H9 (cell line): ENCODE measurements at regions not wholly inside any gene's neighbourhood (a gene's known extent, or its start where the extent isn't known, plus 50 kb on each side); places are given as distances from the start of the nearest gene placed in this dataset.

Experiments
- DNase-seq: peaks from one replicate; pipeline ENCODE4 v3.0.0-alpha.2; 2017
- H2AFZ ChIP-seq: one replicate; pipeline ENCODE4 v1.6.1; 2013; ENCODE audit warnings: mild to moderate bottlenecking, low read length, control low read depth, moderate library complexity
- H2AK5ac ChIP-seq: 2 replicates; pipeline ENCODE4 v1.6.1; 2013; ENCODE audit warnings: low read length, control low read depth, mixed read lengths; ENCODE audit not compliant: insufficient read length
- H2BK120ac ChIP-seq: one replicate; pipeline ENCODE4 v1.6.1; 2013; ENCODE audit warnings: low read depth, mild to moderate bottlenecking, low read length, control low read depth, inconsistent platforms; ENCODE audit not compliant: poor library complexity, severe bottlenecking
- H2BK12ac ChIP-seq: 2 replicates; pipeline ENCODE4 v1.6.1; 2013; ENCODE audit warnings: low read length, control low read depth, mixed read lengths, low read depth; ENCODE audit not compliant: insufficient read length
- H2BK15ac ChIP-seq: 2 replicates; pipeline ENCODE4 v1.6.1; 2013; ENCODE audit warnings: low read depth, low read length, control low read depth
- H2BK20ac ChIP-seq: one replicate; pipeline ENCODE4 v1.6.1; 2013; ENCODE audit warnings: low read depth, mild to moderate bottlenecking, low read length, control low read depth, inconsistent platforms; ENCODE audit not compliant: poor library complexity, severe bottlenecking
- H2BK5ac ChIP-seq: 2 replicates; pipeline ENCODE4 v1.6.1; 2013; ENCODE audit warnings: low read length, control low read depth, mixed read lengths; ENCODE audit not compliant: insufficient read length
- H3K14ac ChIP-seq: 2 replicates; pipeline ENCODE4 v1.6.1; 2013; ENCODE audit warnings: low read length, control low read depth; ENCODE audit not compliant: insufficient read depth
- H3K18ac ChIP-seq: 2 replicates; pipeline ENCODE4 v1.6.1; 2013; ENCODE audit warnings: low read depth, mild to moderate bottlenecking, mixed read lengths, low read length, control low read depth; ENCODE audit not compliant: insufficient read length
- H3K23ac ChIP-seq: 2 replicates; pipeline ENCODE4 v1.6.1; 2013; ENCODE audit warnings: low read length, control low read depth, mixed read lengths, low read depth; ENCODE audit not compliant: insufficient read length
- H3K23me2 ChIP-seq: 2 replicates; pipeline ENCODE4 v1.6.1; 2013; ENCODE audit warnings: low read depth, mild to moderate bottlenecking, mixed read lengths, low read length, control low read depth; ENCODE audit not compliant: insufficient read length, poor library complexity, severe bottlenecking
- H3K27ac ChIP-seq: 2 replicates; pipeline ENCODE4 v1.5.1; 2013; ENCODE audit warnings: low read length, control low read depth, mixed read lengths, low read depth; ENCODE audit not compliant: insufficient read length
- H3K27me3 ChIP-seq: 2 replicates; pipeline ENCODE4 v1.6.1; 2013; ENCODE audit warnings: low read length, control low read depth, inconsistent platforms; ENCODE audit not compliant: insufficient read depth
- H3K4ac ChIP-seq: 2 replicates; pipeline ENCODE4 v1.6.1; 2013; ENCODE audit warnings: low read depth, mild to moderate bottlenecking, control low read depth, inconsistent platforms, low read length, moderate library complexity
- H3K4me1 ChIP-seq: 2 replicates; pipeline ENCODE4 v1.6.1; 2013; ENCODE audit warnings: low read length, control low read depth, inconsistent platforms; ENCODE audit not compliant: insufficient read depth
- H3K4me2 ChIP-seq: 2 replicates; pipeline ENCODE4 v1.6.1; 2013; ENCODE audit warnings: low read length, control low read depth, mixed read lengths; ENCODE audit not compliant: insufficient read length, insufficient read depth
- H3K56ac ChIP-seq: 2 replicates; pipeline ENCODE4 v1.6.1; 2013; ENCODE audit warnings: low read depth, mild to moderate bottlenecking, mixed read lengths, low read length, control low read depth; ENCODE audit not compliant: insufficient read length
- H3K79me1 ChIP-seq: 2 replicates; pipeline ENCODE4 v1.6.1; 2013; ENCODE audit warnings: low read depth, mild to moderate bottlenecking, moderate library complexity, low read length, control low read depth, inconsistent platforms; ENCODE audit not compliant: insufficient read depth, poor library complexity, severe bottlenecking
- H3K79me2 ChIP-seq: 2 replicates; pipeline ENCODE4 v1.6.1; 2013; ENCODE audit warnings: low read length, control low read depth, inconsistent platforms; ENCODE audit not compliant: insufficient read depth
- H3K9ac ChIP-seq: 2 replicates; pipeline ENCODE4 v1.6.1; 2013; ENCODE audit warnings: low read length, control low read depth, mixed read lengths; ENCODE audit not compliant: insufficient read length; ENCODE audit errors: extremely low read depth
- H3K9me3 ChIP-seq: one replicate; pipeline ENCODE4 v1.6.1; 2013; ENCODE audit warnings: low read depth, low read length, inconsistent platforms; ENCODE audit not compliant: control insufficient read depth
- H3T11ph ChIP-seq: one replicate; pipeline ENCODE4 v1.6.1; 2013; ENCODE audit warnings: mild to moderate bottlenecking, low read length, control low read depth, inconsistent platforms
- H4K20me1 ChIP-seq: one replicate; pipeline ENCODE4 v1.6.1; 2013; ENCODE audit not compliant: control insufficient read depth, insufficient read length, insufficient read depth
- H4K5ac ChIP-seq: 2 replicates; pipeline ENCODE4 v1.6.1; 2013; ENCODE audit warnings: low read depth, mild to moderate bottlenecking, mixed read lengths, low read length, control low read depth; ENCODE audit not compliant: insufficient read length
- H4K8ac ChIP-seq: replicated peaks from 2 replicates; pipeline ENCODE4 v1.6.1; 2013; ENCODE audit warnings: low read length, control low read depth, mixed read lengths, low read depth; ENCODE audit not compliant: insufficient read length
- H4K91ac ChIP-seq: 2 replicates; pipeline ENCODE4 v1.6.1; 2013; ENCODE audit warnings: low read depth, mild to moderate bottlenecking, moderate library complexity, mixed read lengths, low read length, control low read depth; ENCODE audit not compliant: insufficient read length
- H3K27ac Mint-ChIP-seq, 3 experiments: 2 replicates in 2 of 3; 3 replicates in 1 of 3; pipeline ENCODE4 v1.8.0; 2020 to 2021; ENCODE audit warnings: mixed read lengths in 3 of 3, mild to moderate bottlenecking in 1 of 3, moderate library complexity in 1 of 3
- H3K27me3 Mint-ChIP-seq: 2 replicates; pipeline ENCODE4 v1.8.0; 2021; ENCODE audit warnings: low read depth, mild to moderate bottlenecking, moderate library complexity, mixed read lengths
- H3K36me3 Mint-ChIP-seq, 3 experiments: 2 replicates in 2 of 3; 3 replicates in 1 of 3; pipeline ENCODE4 v1.8.0; 2020 to 2021; ENCODE audit warnings: low read depth in 3 of 3, mixed read lengths in 3 of 3; ENCODE audit not compliant: insufficient read depth in 1 of 3
- H3K4me1 Mint-ChIP-seq, 2 experiments: 2 replicates each; pipeline ENCODE4 v1.8.0; 2020; ENCODE audit warnings: mixed read lengths in 2 of 2
- H3K4me3 Mint-ChIP-seq, 2 experiments: 2 replicates in 1 of 2; 3 replicates in 1 of 2; pipeline ENCODE4 v1.8.0; 2020 to 2021; ENCODE audit warnings: mild to moderate bottlenecking in 2 of 2, mixed read lengths in 2 of 2, moderate library complexity in 1 of 2
- H3K9me3 Mint-ChIP-seq, 2 experiments: 2 replicates in 1 of 2; 3 replicates in 1 of 2; pipeline ENCODE4 v1.8.0; 2020; ENCODE audit warnings: mild to moderate bottlenecking in 2 of 2, mixed read lengths in 2 of 2, moderate library complexity in 1 of 2
- CTCF ChIP-seq: fragments of 200-600 bp; sonication (generic); conservative IDR thresholded peaks from 3 replicates; pipeline ENCODE4 v1.8.0; 2021; ENCODE audit warnings: antibody characterized with exemption, mild to moderate bottlenecking

GRCh38 chr2:45180779-45181178, 171.5 kb upstream of the SIX2 start:
- Histone ChIP-seq H3K27ac (no peak overlapping the region), H3K23ac (no peak overlapping the region), H4K91ac (no peak overlapping the region), H3K4me1 (no peaks in the 10 kb centered on the region), H3K14ac (no peak overlapping the region), H4K20me1 (no peaks in the 10 kb centered on the region), H3K27me3 (no peaks in the 10 kb centered on the region), H2AFZ (no peak overlapping the region), H3K23me2 (no peaks in the 10 kb centered on the region), H2BK12ac (no peak overlapping the region), H3K9me3 (no peaks in the 10 kb centered on the region), H2BK120ac (no peak overlapping the region), H2BK5ac (no peak overlapping the region), H3K56ac (no peak overlapping the region), H3T11ph (no peak overlapping the region), H3K4ac (no peak overlapping the region), H3K79me2 (no peaks in the 10 kb centered on the region), H2BK20ac (no peak overlapping the region), H3K4me2 (no peak overlapping the region), H4K8ac (no peak overlapping the region), H4K5ac (no peak overlapping the region), H3K9ac (no peak overlapping the region), H2BK15ac (no peak overlapping the region), H3K18ac (no peak overlapping the region), H3K79me1 (no peaks in the 10 kb centered on the region), H2AK5ac (no peak overlapping the region)
- H3K4me1 Mint-ChIP-seq: peaks cover 11 to 12% of the 10 kb centered on the region in 2 experiments
- TF ChIP-seq CTCF: no peak
- H3K4me3 Mint-ChIP-seq: no peak overlapping the region
- peaks cover 6% of the 10 kb centered on the region for H3K27me3 Mint-ChIP-seq
- H3K9me3 Mint-ChIP-seq: peaks cover 0 to 6% of the 10 kb centered on the region in 2 experiments; a peak in 1 of 5 replicates
- peaks cover 0 to 5% (median 0%) of the 10 kb centered on the region in 3 experiments; a peak in 1 of 7 replicates for H3K36me3 Mint-ChIP-seq
- H3K27ac Mint-ChIP-seq: no peak overlapping the region; a peak in 1 of 7 replicates
- DNase-seq: no peak
